ENCODE measurements at regions not wholly inside any gene's neighbourhood (a gene's known extent, or its start where the extent isn't known, plus 50 kb on each side); places are given as distances from the start of the nearest gene placed in this dataset.
"Not testable (repeated sequence)": the region's sequence is repeated elsewhere in the genome, so short reads cannot be mapped to it uniquely, and the experiment has no call there.

DNA sequence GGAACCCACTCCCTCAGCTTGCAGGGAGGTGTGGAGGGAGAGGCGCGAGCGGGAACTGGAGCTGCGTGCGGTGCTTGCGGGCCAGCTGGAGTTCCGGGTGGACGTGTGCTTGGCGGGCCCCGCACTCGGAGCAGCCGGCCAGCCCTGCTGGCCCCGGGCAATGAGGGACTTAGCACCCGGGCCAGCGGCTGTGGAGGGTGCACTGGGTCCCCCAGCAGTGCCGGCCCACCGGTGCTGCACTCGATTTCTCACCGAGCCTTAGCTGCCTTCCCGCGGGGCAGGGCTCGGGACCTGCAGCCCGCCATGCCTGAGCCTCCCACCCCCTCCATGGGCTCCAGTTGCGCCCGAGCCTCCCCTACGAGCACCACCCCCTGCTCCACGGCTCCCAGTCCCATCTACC lies 77.5 kb downstream of the TFAP2A start:
- H3K9ac ChIP-seq (ENCODE audit: insufficient read depth, low read depth, low read length); H2AFZ ChIP-seq (ENCODE audit: low read length); H3K79me2 ChIP-seq (ENCODE audit: insufficient read depth, low read length); POLR2A ChIA-PET; H4K20me1 ChIP-seq (ENCODE audit: insufficient read depth, low read length); BruUV-seq (replicated peaks); intact Hi-C loops (cut with micrococcal nuclease; ENCODE audit: unreplicated experiment); ATAC-seq; in situ Hi-C loops (cut with HindIII; ENCODE audit: extremely low pct_ligation_motif_present, low pct_unique_long_range_greater_than_20kb); H3K4me1 ChIP-seq (ENCODE audit: insufficient read depth, low read length); DNase-seq (ENCODE audit: low spot score); H3K27ac ChIP-seq (ENCODE audit: extremely low read length, insufficient read depth, low read length); H3K9me3 ChIP-seq (ENCODE audit: low read length); CTCF ChIA-PET (ENCODE audit: low intra/inter-chr PET ratio, low total read pairs); H3K4me2 ChIP-seq (ENCODE audit: low read depth, low read length); FAIRE-seq; H3K4me3 ChIP-seq (replicated peaks in 1 of 3; ENCODE audit: insufficient read depth in 1 of 3, low read depth in 2 of 3, low read length in 3 of 3); H3K36me3 ChIP-seq (replicated peaks in 1 of 2; ENCODE audit: control insufficient read depth in 1 of 2, insufficient read depth in 2 of 2, low read length in 2 of 2): not testable (repeated sequence)
- H3K27me3 ChIP-seq (ENCODE audit: control insufficient read depth in 1 of 2, insufficient read depth in 2 of 2, low read length in 2 of 2) = peaks cover 0 to 11% of the 10 kb centered on the region in 2 experiments; a peak in 2 of 5 replicates
- WGBS (ENCODE audit: low lambda C conversion rate) = 41% methylated on average over 9 of the region's 27 CpGs

DNA sequence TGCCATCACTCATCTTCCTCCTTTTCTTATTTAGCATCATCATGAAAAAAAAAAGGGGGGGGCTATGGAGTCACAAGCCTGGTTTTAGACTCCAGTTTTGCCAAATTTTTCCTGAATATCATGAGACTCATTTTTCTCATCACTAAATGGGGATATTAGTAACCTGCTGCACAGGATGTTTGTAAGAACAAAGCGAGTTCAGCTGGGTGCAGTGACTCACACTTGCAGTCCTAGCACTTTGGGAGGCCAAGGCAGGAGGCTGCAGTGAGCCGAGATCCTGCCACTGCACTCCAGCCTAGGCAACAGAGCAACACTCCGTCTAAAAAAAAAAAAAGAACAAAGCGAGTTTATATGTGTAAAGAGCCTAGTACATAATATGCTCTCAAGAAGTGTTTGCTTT lies 82.8 kb downstream of the TFAP2A start:
- no peak for FAIRE-seq

More for the DNA sequence above, 82.8 kb downstream of the TFAP2A start:
- H3K4me2 ChIP-seq (ENCODE audit: low read depth, low read length) = no peak overlapping the region
- no peak overlapping the region for H2AFZ ChIP-seq (ENCODE audit: low read length)
- H3K27me3 ChIP-seq (ENCODE audit: control insufficient read depth in 1 of 2, insufficient read depth in 2 of 2, low read length in 2 of 2) = no peaks in the 10 kb centered on the region; a peak in 2 of 5 replicates
- no peak overlapping the region for H3K4me3 ChIP-seq (replicated peaks in 1 of 3; ENCODE audit: insufficient read depth in 1 of 3, low read depth in 2 of 3, low read length in 3 of 3)
- no TSS peak for BruUV-seq (replicated peaks)
- ChIA-PET CTCF (ENCODE audit: low intra/inter-chr PET ratio, low total read pairs) (no interaction called here), POLR2A (no interaction called here)
- DNase-seq (ENCODE audit: low spot score) (no peak), ATAC-seq (no peak)
- intact Hi-C loops (cut with micrococcal nuclease; ENCODE audit: unreplicated experiment) = no loop called here
- H3K4me1 ChIP-seq (ENCODE audit: insufficient read depth, low read length) = no peaks in the 10 kb centered on the region
- TF ChIP-seq ZFAT (CRISPR knock-in tag; conservative IDR thresholded peaks at IDR 0.05) (no peak), RAD51 (IDR thresholded peaks at IDR 0.05; ENCODE audit: borderline replicate concordance) (no peak), STAT5B (CRISPR knock-in tag; IDR thresholded peaks at IDR 0.05) (no peak), ZNF326 (CRISPR knock-in tag; IDR thresholded peaks at IDR 0.05; ENCODE audit: borderline replicate concordance) (no peak), SOX6 (IDR thresholded peaks at IDR 0.05) (no peak), SOX6 (CRISPR knock-in tag; IDR thresholded peaks at IDR 0.05) (no peak)
- no peaks in the 10 kb centered on the region for H3K36me3 ChIP-seq (replicated peaks in 1 of 2; ENCODE audit: control insufficient read depth in 1 of 2, insufficient read depth in 2 of 2, low read length in 2 of 2)
- H4K20me1 ChIP-seq (ENCODE audit: insufficient read depth, low read length) = no peaks in the 10 kb centered on the region
- WGBS (ENCODE audit: low lambda C conversion rate) = 15% methylated on average over 4 of the region's 4 CpGs
- H3K9me3 ChIP-seq (ENCODE audit: low read length) = no peaks in the 10 kb centered on the region
- in situ Hi-C loops (cut with HindIII; ENCODE audit: extremely low pct_ligation_motif_present, low pct_unique_long_range_greater_than_20kb) = no loop called here
- no peak overlapping the region for H3K9ac ChIP-seq (ENCODE audit: insufficient read depth, low read depth, low read length)
- H3K27ac ChIP-seq (ENCODE audit: extremely low read length, insufficient read depth, low read length) = no peak overlapping the region
- H3K79me2 ChIP-seq (ENCODE audit: insufficient read depth, low read length) = no peaks in the 10 kb centered on the region

Data from HepG2 (cell line).